Calu3 (cell line): ENCODE measurements at regions not wholly inside any gene's neighbourhood (a gene's known extent, or its start where the extent isn't known, plus 50 kb on each side); places are given as distances from the start of the nearest gene placed in this dataset.

ENCODE experiments used
- BruUV-seq: library from RNA; stranded (reverse); fragments of 400-500 nt; replicated peaks from 2 replicates; lab custom pipeline; 2021; lab: Mats Ljungman, UMichigan
- CTCF ChIA-PET: fragments of 300-600 bp; sonication (Branson Sonifier 250); formaldehyde crosslinking; loops from one replicate; lab custom pipeline; 2022; ENCODE audit warnings: antibody characterized with exemption; lab: Charles Lee
- DNase-seq: peaks from one replicate; pipeline ENCODE4 v3.0.0; 2022
- H3K27ac Mint-ChIP-seq: one replicate; pipeline ENCODE4 v1.8.0; 2022; ENCODE audit warnings: mixed read lengths; ENCODE audit not compliant: unreplicated experiment
- H3K27me3 Mint-ChIP-seq: one replicate; pipeline ENCODE4 v1.8.0; 2022; ENCODE audit warnings: mixed read lengths; ENCODE audit not compliant: unreplicated experiment
- H3K36me3 Mint-ChIP-seq: one replicate; pipeline ENCODE4 v1.8.0; 2022; ENCODE audit warnings: mild to moderate bottlenecking, moderate library complexity, mixed read lengths; ENCODE audit not compliant: insufficient read depth, unreplicated experiment
- H3K4me1 Mint-ChIP-seq: one replicate; pipeline ENCODE4 v1.8.0; 2022; ENCODE audit warnings: mild to moderate bottlenecking, low read depth, mixed read lengths; ENCODE audit not compliant: unreplicated experiment
- H3K4me3 Mint-ChIP-seq: one replicate; pipeline ENCODE4 v1.8.0; 2022; ENCODE audit warnings: mild to moderate bottlenecking, low read depth, moderate library complexity, mixed read lengths; ENCODE audit not compliant: unreplicated experiment
- H3K9me3 Mint-ChIP-seq: one replicate; pipeline ENCODE4 v1.8.0; 2022; ENCODE audit warnings: low read depth, mixed read lengths; ENCODE audit not compliant: unreplicated experiment
- CTCF ChIP-seq: fragments of 200-600 bp; IDR thresholded peaks from one replicate; pipeline ENCODE4 v1.8.0; 2022; ENCODE audit warnings: antibody characterized with exemption; ENCODE audit not compliant: unreplicated experiment
- intact Hi-C: fragments of 100-400 bp; cut with micrococcal nuclease; formaldehyde crosslinking; loops from one replicate; pipeline ENCODE4 v1.10.0; 2022; ENCODE audit not compliant: unreplicated experiment

GRCh38 chr3:165526367-165526766, 310.9 kb downstream of the BCHE start:
- intact Hi-C loops: no loop called here
- Mint-ChIP-seq H3K4me3 (no peak overlapping the region), H3K4me1 (no peaks in the 10 kb centered on the region), H3K9me3 (no peaks in the 10 kb centered on the region), H3K36me3 (no peaks in the 10 kb centered on the region), H3K27ac (no peak overlapping the region), H3K27me3 (no peaks in the 10 kb centered on the region)
- DNase-seq: no peak
- BruUV-seq: no TSS peak
- CTCF ChIA-PET: no interaction called here
- no peak for TF ChIP-seq CTCF

- DNase-seq: no peak
Measured at GRCh38 chr3:165523801-165524200, 313.4 kb downstream of the BCHE start.

GRCh38 chr3:165522386-165522785, 314.8 kb downstream of the BCHE start:
- BruUV-seq: no TSS peak
- no peak overlapping the region for H3K4me3 Mint-ChIP-seq
- H3K9me3 Mint-ChIP-seq: no peaks in the 10 kb centered on the region
- H3K4me1 Mint-ChIP-seq: no peaks in the 10 kb centered on the region
- CTCF ChIA-PET: no interaction called here
- TF ChIP-seq CTCF: no peak
- intact Hi-C loops: no loop called here
- no peaks in the 10 kb centered on the region for H3K27me3 Mint-ChIP-seq
- H3K36me3 Mint-ChIP-seq: no peaks in the 10 kb centered on the region
- DNase-seq: no peak
- H3K27ac Mint-ChIP-seq: no peak overlapping the region

More at GRCh38 chr3:165523801-165524200, 313.4 kb downstream of the BCHE start:
- Mint-ChIP-seq H3K4me3 (no peak overlapping the region), H3K27me3 (no peaks in the 10 kb centered on the region), H3K4me1 (no peaks in the 10 kb centered on the region), H3K36me3 (no peaks in the 10 kb centered on the region), H3K27ac (no peak overlapping the region), H3K9me3 (no peaks in the 10 kb centered on the region)
- no peak for TF ChIP-seq CTCF
- CTCF ChIA-PET: no interaction called here
- intact Hi-C loops: no loop called here
- BruUV-seq: no TSS peak

- H3K4me3 Mint-ChIP-seq: no peak overlapping the region
- no peak for DNase-seq
- no peaks in the 10 kb centered on the region for H3K9me3 Mint-ChIP-seq
- no peak overlapping the region for H3K27ac Mint-ChIP-seq
- H3K27me3 Mint-ChIP-seq: no peaks in the 10 kb centered on the region
- CTCF ChIA-PET: no interaction called here
- no peak for TF ChIP-seq CTCF
- intact Hi-C loops: no loop called here
- H3K4me1 Mint-ChIP-seq: no peaks in the 10 kb centered on the region
- H3K36me3 Mint-ChIP-seq: no peaks in the 10 kb centered on the region
- BruUV-seq: no TSS peak
Measured at GRCh38 chr3:165521131-165521871, 315.9 kb downstream of the BCHE start.
